GM06990 (cell line): ENCODE measurements at regions not wholly inside any gene's neighbourhood (a gene's known extent, or its start where the extent isn't known, plus 50 kb on each side); places are given as distances from the start of the nearest gene placed in this dataset.
"Not testable (repeated sequence)": the region's sequence is repeated elsewhere in the genome, so short reads cannot be mapped to it uniquely, and the experiment has no call there.

ENCODE experiments used
- DNase-seq: peaks from one replicate; pipeline ENCODE4 v3.0.0-alpha.2; 2011; ENCODE audit not compliant: insufficient read length; ENCODE audit errors: extremely low read depth
- H3K27me3 ChIP-seq: replicated peaks from 2 replicates; pipeline ENCODE4 v1.6.0; 2011; ENCODE audit warnings: low read length; ENCODE audit not compliant: control insufficient read depth, insufficient read depth
- H3K36me3 ChIP-seq: 2 replicates; pipeline ENCODE4 v1.5.1; 2011; ENCODE audit warnings: low read length; ENCODE audit not compliant: control insufficient read depth, insufficient read depth
- H3K4me3 ChIP-seq: replicated peaks from 2 replicates; pipeline ENCODE4 v1.5.1; 2011; ENCODE audit warnings: low read depth, mild to moderate bottlenecking, control low read depth, low read length
- CTCF ChIP-seq: IDR thresholded peaks from 2 replicates; pipeline ENCODE4 v1.5.1; 2011; ENCODE audit warnings: low read length, control low read depth, mild to moderate bottlenecking, inconsistent platforms; ENCODE audit not compliant: insufficient read depth, poor library complexity, severe bottlenecking

GRCh38 chr4:45215976-45216542 lies 489.7 kb upstream of the GNPDA2 start:
- no peak for TF ChIP-seq CTCF
- no peak for DNase-seq
- Histone ChIP-seq H3K4me3 (no peak overlapping the region), H3K36me3 (no peaks in the 10 kb centered on the region), H3K27me3 (no peaks in the 10 kb centered on the region)

GRCh38 chr4:45208476-45208875 lies 482.1 kb upstream of the GNPDA2 start:
- H3K4me3 ChIP-seq, H3K36me3 ChIP-seq, DNase-seq, H3K27me3 ChIP-seq: not testable (repeated sequence)

- H3K36me3 ChIP-seq, H3K4me3 ChIP-seq: not testable (repeated sequence)
Measured at GRCh38 chr4:45207864-45208331, 481.5 kb upstream of the GNPDA2 start.

GRCh38 chr4:45207241-45207863 lies 481.0 kb upstream of the GNPDA2 start:
- DNase-seq, H3K36me3 ChIP-seq, H3K27me3 ChIP-seq, H3K4me3 ChIP-seq: not testable (repeated sequence)

More at GRCh38 chr4:45207864-45208331, 481.5 kb upstream of the GNPDA2 start:
- not testable (repeated sequence) for DNase-seq, H3K27me3 ChIP-seq

GRCh38 chr4:45199736-45200135 lies 473.4 kb upstream of the GNPDA2 start:
- no peaks in the 10 kb centered on the region for H3K36me3 ChIP-seq
- H3K27me3 ChIP-seq, result no peaks in the 10 kb centered on the region
- H3K4me3 ChIP-seq, result no peak overlapping the region
- DNase-seq, result no peak
- no peak for TF ChIP-seq CTCF

GRCh38 chr4:45188501-45188900 lies 462.1 kb upstream of the GNPDA2 start:
- no peaks in the 10 kb centered on the region for H3K27me3 ChIP-seq
- H3K4me3 ChIP-seq, result no peak overlapping the region
- no peak for DNase-seq
- TF ChIP-seq CTCF, result no peak
- no peaks in the 10 kb centered on the region for H3K36me3 ChIP-seq

GRCh38 chr4:45186249-45186648 lies 459.9 kb upstream of the GNPDA2 start:
- Histone ChIP-seq H3K27me3 (no peaks in the 10 kb centered on the region), H3K4me3 (no peak overlapping the region), H3K36me3 (no peaks in the 10 kb centered on the region)
- DNase-seq, result no peak
- no peak for TF ChIP-seq CTCF
